WTC11 (cell line): ENCODE measurements at regions not wholly inside any gene's neighbourhood (a gene's known extent, or its start where the extent isn't known, plus 50 kb on each side); places are given as distances from the start of the nearest gene placed in this dataset.
A peak's percentile ranks its signal among the peaks of the same experiment; 100 is the strongest.

ENCODE experiments used
- ATAC-seq: fragments of 200-7000 bp; cut with Tn5 transposase; 2 replicates; pipeline ENCODE4 v1.10.0; 2021; ENCODE audit warnings: mild to moderate bottlenecking, moderate library complexity
- CTCF ChIA-PET: fragments of 300-600 bp; sonication (Branson Sonifier 250); formaldehyde crosslinking; loops from one replicate; lab custom pipeline; 2021; ENCODE audit warnings: antibody characterized with exemption; lab: Charles Lee
- POLR2A ChIA-PET: fragments of 350-600 bp; sonication (Branson Sonifier 250); formaldehyde crosslinking; loops from one replicate; lab custom pipeline; 2021; ENCODE audit warnings: antibody characterized with exemption; lab: Charles Lee
- DNase-seq: peaks from one replicate; pipeline ENCODE4 v3.0.0; 2021; ENCODE audit warnings: low spot score
- H3K27ac Mint-ChIP-seq: 2 replicates; pipeline ENCODE4 v1.8.0; 2021; ENCODE audit warnings: mixed read lengths
- H3K27me3 Mint-ChIP-seq: 2 replicates; pipeline ENCODE4 v1.8.0; 2021; ENCODE audit warnings: low read depth, mild to moderate bottlenecking, moderate library complexity, mixed read lengths
- H3K36me3 Mint-ChIP-seq: 2 replicates; pipeline ENCODE4 v1.8.0; 2021; ENCODE audit warnings: mixed read lengths
- H3K4me1 Mint-ChIP-seq: 2 replicates; pipeline ENCODE4 v1.8.0; 2022; ENCODE audit warnings: mixed read lengths
- H3K4me3 Mint-ChIP-seq: 2 replicates; pipeline ENCODE4 v1.8.0; 2021; ENCODE audit warnings: mild to moderate bottlenecking, moderate library complexity, mixed read lengths
- H3K9me3 Mint-ChIP-seq: 2 replicates; pipeline ENCODE4 v1.8.0; 2021; ENCODE audit warnings: mixed read lengths
- ATF1 ChIP-seq: sonication (generic); formaldehyde crosslinking; IDR thresholded peaks from 2 replicates; pipeline ENCODE4 v1.8.1; 2023; ENCODE audit warnings: mild to moderate bottlenecking, moderate library complexity, missing genetic modification reagents
- FOXK1 ChIP-seq: sonication (generic); formaldehyde crosslinking; IDR thresholded peaks from 2 replicates; pipeline ENCODE4 v1.8.0; 2022; ENCODE audit warnings: mild to moderate bottlenecking, moderate library complexity, missing genetic modification reagents
- FOXP1 ChIP-seq: sonication (generic); formaldehyde crosslinking; IDR thresholded peaks from 2 replicates; pipeline ENCODE4 v1.8.0; 2022; ENCODE audit warnings: missing genetic modification reagents, mild to moderate bottlenecking, moderate library complexity, borderline replicate concordance
- GRHL2 ChIP-seq: fragments of 250-450 bp; sonication (Bioruptor Pico); IDR thresholded peaks from 2 replicates; pipeline ENCODE4 v1.8.0; 2022; ENCODE audit warnings: mild to moderate bottlenecking, moderate library complexity; ENCODE audit not compliant: insufficient replicate concordance, severe bottlenecking
- SMAD4 ChIP-seq: sonication (generic); formaldehyde crosslinking; IDR thresholded peaks from 2 replicates; pipeline ENCODE4 v1.8.0; 2022; ENCODE audit warnings: mild to moderate bottlenecking, missing genetic modification reagents
- TEAD1 ChIP-seq: sonication (generic); formaldehyde crosslinking; IDR thresholded peaks from 2 replicates; pipeline ENCODE4 v1.8.0; 2022; ENCODE audit warnings: mild to moderate bottlenecking, missing genetic modification reagents
- ZBTB21 ChIP-seq: sonication (generic); formaldehyde crosslinking; IDR thresholded peaks from 2 replicates; pipeline ENCODE4 v1.8.1; 2023; ENCODE audit warnings: mild to moderate bottlenecking, missing genetic modification reagents, borderline replicate concordance
- ZMAT4 ChIP-seq: fragments of 250-450 bp; sonication (Bioruptor Pico); IDR thresholded peaks from 2 replicates; pipeline ENCODE4 v1.9.0; 2021; ENCODE audit warnings: mild to moderate bottlenecking
- ZNF219 ChIP-seq: sonication (generic); formaldehyde crosslinking; IDR thresholded peaks from 2 replicates; pipeline ENCODE4 v1.8.0; 2023; ENCODE audit warnings: missing genetic modification reagents, mild to moderate bottlenecking, borderline replicate concordance
- ZNF317 ChIP-seq: sonication (generic); formaldehyde crosslinking; IDR thresholded peaks from 2 replicates; pipeline ENCODE4 v1.8.1; 2023; ENCODE audit warnings: low read depth, mild to moderate bottlenecking, moderate library complexity, missing genetic modification reagents, borderline replicate concordance
- ZNF532 ChIP-seq: fragments of 250-450 bp; sonication (Bioruptor Pico); IDR thresholded peaks from 2 replicates; pipeline ENCODE4 v1.9.0; 2021; ENCODE audit warnings: mild to moderate bottlenecking, borderline replicate concordance
- TF ChIP-seq, protein P1 (sequence below): fragments of 250-450 bp; sonication (Bioruptor Pico); IDR thresholded peaks from 2 replicates; pipeline ENCODE4 v1.9.0; 2021; ENCODE audit warnings: mild to moderate bottlenecking
- TF ChIP-seq, protein P2 (sequence below): sonication (generic); formaldehyde crosslinking; IDR thresholded peaks from 2 replicates; pipeline ENCODE4 v1.8.1; 2023; ENCODE audit warnings: mild to moderate bottlenecking, missing genetic modification reagents, moderate library complexity

DNA sequence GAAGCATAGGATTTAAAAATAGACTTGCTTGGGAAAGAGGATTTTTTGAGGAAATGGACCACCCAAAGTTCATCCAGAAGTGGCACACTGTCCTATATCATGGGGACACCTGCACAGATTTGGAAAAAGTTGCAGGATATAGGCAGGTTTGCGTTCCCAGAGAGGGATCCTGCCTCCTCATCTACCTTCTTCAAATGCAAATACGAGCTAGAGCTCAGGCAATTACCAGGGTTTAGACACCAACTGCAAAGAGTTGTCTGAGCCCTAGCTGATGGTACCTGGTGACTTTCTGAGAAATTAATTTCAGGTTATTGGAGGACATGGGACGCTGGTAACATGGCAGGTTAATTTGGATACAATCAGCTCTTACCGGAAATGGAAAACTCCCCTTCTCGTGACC is 423.7 kb upstream of the MTPN start (continued):
- TF ChIP-seq ZMAT4: no peak
- TF ChIP-seq GRHL2 (CRISPR knock-in tag): no peak
- no peak for TF ChIP-seq ATF1 (CRISPR knock-in tag)
- TF ChIP-seq ZNF532 (CRISPR knock-in tag): no peak
- TF ChIP-seq ZBTB21 (CRISPR knock-in tag): no peak
- TF ChIP-seq, protein P1, sequence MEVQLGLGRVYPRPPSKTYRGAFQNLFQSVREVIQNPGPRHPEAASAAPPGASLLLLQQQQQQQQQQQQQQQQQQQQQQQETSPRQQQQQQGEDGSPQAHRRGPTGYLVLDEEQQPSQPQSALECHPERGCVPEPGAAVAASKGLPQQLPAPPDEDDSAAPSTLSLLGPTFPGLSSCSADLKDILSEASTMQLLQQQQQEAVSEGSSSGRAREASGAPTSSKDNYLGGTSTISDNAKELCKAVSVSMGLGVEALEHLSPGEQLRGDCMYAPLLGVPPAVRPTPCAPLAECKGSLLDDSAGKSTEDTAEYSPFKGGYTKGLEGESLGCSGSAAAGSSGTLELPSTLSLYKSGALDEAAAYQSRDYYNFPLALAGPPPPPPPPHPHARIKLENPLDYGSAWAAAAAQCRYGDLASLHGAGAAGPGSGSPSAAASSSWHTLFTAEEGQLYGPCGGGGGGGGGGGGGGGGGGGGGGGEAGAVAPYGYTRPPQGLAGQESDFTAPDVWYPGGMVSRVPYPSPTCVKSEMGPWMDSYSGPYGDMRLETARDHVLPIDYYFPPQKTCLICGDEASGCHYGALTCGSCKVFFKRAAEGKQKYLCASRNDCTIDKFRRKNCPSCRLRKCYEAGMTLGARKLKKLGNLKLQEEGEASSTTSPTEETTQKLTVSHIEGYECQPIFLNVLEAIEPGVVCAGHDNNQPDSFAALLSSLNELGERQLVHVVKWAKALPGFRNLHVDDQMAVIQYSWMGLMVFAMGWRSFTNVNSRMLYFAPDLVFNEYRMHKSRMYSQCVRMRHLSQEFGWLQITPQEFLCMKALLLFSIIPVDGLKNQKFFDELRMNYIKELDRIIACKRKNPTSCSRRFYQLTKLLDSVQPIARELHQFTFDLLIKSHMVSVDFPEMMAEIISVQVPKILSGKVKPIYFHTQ (CRISPR knock-in tag): no peak
- no peak for TF ChIP-seq SMAD4

- CTCF ChIA-PET: no interaction called here
- no peak for TF ChIP-seq ZNF219
- TF ChIP-seq FOXP1 (CRISPR knock-in tag): no peak
- TF ChIP-seq ZNF532 (CRISPR knock-in tag): no peak
- TF ChIP-seq, protein P2, sequence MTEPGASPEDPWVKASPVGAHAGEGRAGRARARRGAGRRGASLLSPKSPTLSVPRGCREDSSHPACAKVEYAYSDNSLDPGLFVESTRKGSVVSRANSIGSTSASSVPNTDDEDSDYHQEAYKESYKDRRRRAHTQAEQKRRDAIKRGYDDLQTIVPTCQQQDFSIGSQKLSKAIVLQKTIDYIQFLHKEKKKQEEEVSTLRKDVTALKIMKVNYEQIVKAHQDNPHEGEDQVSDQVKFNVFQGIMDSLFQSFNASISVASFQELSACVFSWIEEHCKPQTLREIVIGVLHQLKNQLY: no peak
- TF ChIP-seq TEAD1: peak; percentile 65; the same call in 1 of the 2 replicates
- 0 out of 2 replicates have a peak, but pooled peaks have one; percentile 17 for TF ChIP-seq FOXK1 (CRISPR knock-in tag)
- TF ChIP-seq ZNF317 (CRISPR knock-in tag): no peak
Observed at GRCh38 chr7:136399385-136399784, 422.2 kb upstream of the MTPN start.

More at GRCh38 chr7:136399385-136399784, 422.2 kb upstream of the MTPN start:
- DNase-seq: no peak
- POLR2A ChIA-PET: no interaction called here
- H3K9me3 Mint-ChIP-seq: no peaks in the 10 kb centered on the region
- peak; percentile 88 for ATAC-seq
- peaks cover 90% of the 10 kb centered on the region for H3K27me3 Mint-ChIP-seq
- H3K4me1 Mint-ChIP-seq: peaks cover 25% of the 10 kb centered on the region
- H3K36me3 Mint-ChIP-seq: no peaks in the 10 kb centered on the region
- H3K4me3 Mint-ChIP-seq: no peak overlapping the region
- H3K27ac Mint-ChIP-seq: no peak overlapping the region
